MM.1S (cell line): ENCODE measurements at regions not wholly inside any gene's neighbourhood (a gene's known extent, or its start where the extent isn't known, plus 50 kb on each side); places are given as distances from the start of the nearest gene placed in this dataset.

Source experiments
- CTCF ChIP-seq: fragments of 300-600 bp; sonication (generic); IDR thresholded peaks from 2 replicates; pipeline ENCODE4 v1.5.1; 2016; ENCODE audit warnings: antibody characterized with exemption, low read length, mixed read lengths
- EZH2 ChIP-seq: fragments of 300-600 bp; sonication (generic); optimal IDR thresholded peaks from 2 replicates; pipeline ENCODE3; 2017; ENCODE audit warnings: low read depth, mild to moderate bottlenecking, antibody characterized with exemption, low read length, mixed read lengths
- EZH2phosphoT487 ChIP-seq: fragments of 300-600 bp; sonication (generic); IDR thresholded peaks from 2 replicates; pipeline ENCODE4 v1.6.1; 2018; ENCODE audit warnings: antibody characterized with exemption, low read length

- TF ChIP-seq CTCF: no peak
- TF ChIP-seq EZH2: no peak
- TF ChIP-seq EZH2phosphoT487: no peak
These were observed 593.1 kb downstream of the MAT2B start for GRCh38 chr5:164098531-164098930.
